Endodermal cell (in vitro differentiated cells): ENCODE measurements at regions not wholly inside any gene's neighbourhood (a gene's known extent, or its start where the extent isn't known, plus 50 kb on each side); places are given as distances from the start of the nearest gene placed in this dataset.

Experiments used
- DNase-seq: peaks from one replicate; pipeline ENCODE4 v3.0.0-alpha.2; 2017
- H3K27ac ChIP-seq: 2 replicates; pipeline ENCODE4 v1.5.1; 2013; ENCODE audit warnings: mild to moderate bottlenecking, low read depth, low read length, moderate library complexity
- H3K27me3 ChIP-seq: 2 replicates; pipeline ENCODE4 v1.6.1; 2013; ENCODE audit warnings: mild to moderate bottlenecking, low read length, moderate library complexity; ENCODE audit not compliant: insufficient read depth, control insufficient read depth, poor library complexity, severe bottlenecking
- H3K36me3 ChIP-seq: 2 replicates; pipeline ENCODE4 v1.7.0; 2013; ENCODE audit warnings: mild to moderate bottlenecking, low read length, moderate library complexity; ENCODE audit not compliant: control insufficient read depth, insufficient read depth
- H3K4me1 ChIP-seq: one replicate; pipeline ENCODE4 v1.7.0; 2013; ENCODE audit warnings: low read length; ENCODE audit not compliant: control insufficient read depth, insufficient read depth
- H3K4me3 ChIP-seq: 2 replicates; pipeline ENCODE4 v1.5.1; 2013; ENCODE audit warnings: mild to moderate bottlenecking, low read length, moderate library complexity
- H3K9ac ChIP-seq: 2 replicates; pipeline ENCODE4 v1.6.1; 2013; ENCODE audit warnings: mild to moderate bottlenecking, low read length, moderate library complexity; ENCODE audit not compliant: poor library complexity, severe bottlenecking; ENCODE audit errors: extremely low read depth
- H3K9me3 ChIP-seq: 2 replicates; pipeline ENCODE4 v1.6.1; 2013; ENCODE audit warnings: mild to moderate bottlenecking, low read length, moderate library complexity; ENCODE audit not compliant: control insufficient read depth
- H3K27ac Mint-ChIP-seq: 2 replicates; pipeline ENCODE4 v1.8.0; 2020; ENCODE audit warnings: mixed read lengths
- H3K27me3 Mint-ChIP-seq: 2 replicates; pipeline ENCODE4 v1.8.0; 2021; ENCODE audit warnings: mild to moderate bottlenecking, mixed read lengths; ENCODE audit not compliant: insufficient read depth
- H3K36me3 Mint-ChIP-seq: 2 replicates; pipeline ENCODE4 v1.8.0; 2020; ENCODE audit warnings: low read depth, mixed read lengths
- H3K4me1 Mint-ChIP-seq: 2 replicates; pipeline ENCODE4 v1.8.0; 2020; ENCODE audit warnings: mixed read lengths
- H3K4me3 Mint-ChIP-seq: 2 replicates; pipeline ENCODE4 v1.8.0; 2020; ENCODE audit warnings: mild to moderate bottlenecking, moderate library complexity, mixed read lengths
- H3K9me3 Mint-ChIP-seq: 2 replicates; pipeline ENCODE4 v1.8.0; 2020; ENCODE audit warnings: mild to moderate bottlenecking, mixed read lengths
- CTCF ChIP-seq: fragments of 200-600 bp; sonication (generic); conservative IDR thresholded peaks from 2 replicates; pipeline ENCODE4 v1.5.0; 2021; ENCODE audit warnings: antibody characterized with exemption, mild to moderate bottlenecking
- WGBS, 2 experiments: methylation state at CpG; one replicate each; pipeline versions ENCODE4 v1.1.5 to v1.1.7; 2013; ENCODE audit warnings: missing lambda C conversion rate in 2 of 2, mixed read lengths in 1 of 2; ENCODE audit not compliant: insufficient coverage in 1 of 2, insufficient read length in 1 of 2; 5-methylcytosine and 5-hydroxymethylcytosine counted together

- H3K27me3 ChIP-seq, result no peaks in the 10 kb centered on the region
- no peaks in the 10 kb centered on the region for H3K4me1 ChIP-seq
- no peak for TF ChIP-seq CTCF
- H3K9me3 ChIP-seq, result peaks cover 12% of the 10 kb centered on the region
- Mint-ChIP-seq H3K9me3 (peaks cover 47% of the 10 kb centered on the region), H3K4me1 (no peaks in the 10 kb centered on the region), H3K27ac (no peak overlapping the region), H3K4me3 (no peak overlapping the region), H3K36me3 (peaks cover 5% of the 10 kb centered on the region), H3K27me3 (no peaks in the 10 kb centered on the region)
- no peak for DNase-seq
- no peak overlapping the region for H3K27ac ChIP-seq
- H3K4me3 ChIP-seq, result no peak overlapping the region
- WGBS, 2 experiments, result 98 to 100% methylated on average over 1 of the region's 1 CpG
- no peaks in the 10 kb centered on the region for H3K36me3 ChIP-seq
- H3K9ac ChIP-seq, result no peak overlapping the region
Measured at GRCh38 chr5:74222806-74223205, 417.7 kb downstream of the ENC1 start.

GRCh38 chr5:74221413-74221812 is 419.1 kb downstream of the ENC1 start:
- peaks cover 5% of the 10 kb centered on the region for H3K36me3 Mint-ChIP-seq
- no peak overlapping the region for H3K27ac Mint-ChIP-seq
- Histone ChIP-seq H3K4me1 (no peaks in the 10 kb centered on the region), H3K9me3 (peaks cover 12% of the 10 kb centered on the region), H3K27ac (no peak overlapping the region), H3K36me3 (no peaks in the 10 kb centered on the region), H3K27me3 (no peaks in the 10 kb centered on the region), H3K9ac (no peak overlapping the region), H3K4me3 (no peak overlapping the region)
- H3K4me1 Mint-ChIP-seq, result no peaks in the 10 kb centered on the region
- DNase-seq, result no peak
- H3K9me3 Mint-ChIP-seq, result peaks cover 47% of the 10 kb centered on the region
- H3K27me3 Mint-ChIP-seq, result peaks cover 4% of the 10 kb centered on the region
- 97 to 100% methylated on average over 5 of the region's 5 CpGs for WGBS, 2 experiments
- no peak for TF ChIP-seq CTCF
- no peak overlapping the region for H3K4me3 Mint-ChIP-seq

- no peaks in the 10 kb centered on the region for H3K4me1 Mint-ChIP-seq
Measured at GRCh38 chr5:74216012-74216411, 424.5 kb downstream of the ENC1 start.

More at GRCh38 chr5:74216012-74216411, 424.5 kb downstream of the ENC1 start:
- Histone ChIP-seq H3K4me1 (no peaks in the 10 kb centered on the region), H3K9ac (no peak overlapping the region), H3K36me3 (no peaks in the 10 kb centered on the region), H3K27me3 (no peaks in the 10 kb centered on the region), H3K9me3 (peaks cover 8% of the 10 kb centered on the region), H3K4me3 (no peak overlapping the region), H3K27ac (no peak overlapping the region)
- TF ChIP-seq CTCF, result no peak
- Mint-ChIP-seq H3K4me3 (no peak overlapping the region), H3K27me3 (peaks cover 4% of the 10 kb centered on the region), H3K9me3 (peaks cover 20% of the 10 kb centered on the region), H3K27ac (no peak overlapping the region), H3K36me3 (no peaks in the 10 kb centered on the region)
- WGBS, 2 experiments, result 83 to 98% methylated on average over 1 of the region's 1 CpG
- DNase-seq, result no peak
